GM20000 (cell line): ENCODE measurements at regions not wholly inside any gene's neighbourhood (a gene's known extent, or its start where the extent isn't known, plus 50 kb on each side); places are given as distances from the start of the nearest gene placed in this dataset.
"Not testable (repeated sequence)": the region's sequence is repeated elsewhere in the genome, so short reads cannot be mapped to it uniquely, and the experiment has no call there.

Experiments used
- DNase-seq: peaks from one replicate; pipeline ENCODE4 v3.0.0; 2012; ENCODE audit warnings: low spot score
- CTCF ChIP-seq: IDR thresholded peaks from 2 replicates; pipeline ENCODE4 v1.5.1; 2012; ENCODE audit warnings: mild to moderate bottlenecking, control low read depth; ENCODE audit errors: extremely low read depth, missing control alignments

- DNase-seq = not testable (repeated sequence)
Observed at GRCh38 chr4:154907345-154908045, 126.4 kb downstream of the RBM46 start.

- no peak for TF ChIP-seq CTCF
- no peak for DNase-seq
Observed at GRCh38 chr4:154908168-154908567, 127.1 kb downstream of the RBM46 start.

- no peak for DNase-seq
- TF ChIP-seq CTCF = no peak
Observed at GRCh38 chr4:154911097-154911496, 130.0 kb downstream of the RBM46 start.

- no peak for TF ChIP-seq CTCF
- no peak for DNase-seq
Observed at GRCh38 chr4:154911608-154912098, 130.6 kb downstream of the RBM46 start.

DNA sequence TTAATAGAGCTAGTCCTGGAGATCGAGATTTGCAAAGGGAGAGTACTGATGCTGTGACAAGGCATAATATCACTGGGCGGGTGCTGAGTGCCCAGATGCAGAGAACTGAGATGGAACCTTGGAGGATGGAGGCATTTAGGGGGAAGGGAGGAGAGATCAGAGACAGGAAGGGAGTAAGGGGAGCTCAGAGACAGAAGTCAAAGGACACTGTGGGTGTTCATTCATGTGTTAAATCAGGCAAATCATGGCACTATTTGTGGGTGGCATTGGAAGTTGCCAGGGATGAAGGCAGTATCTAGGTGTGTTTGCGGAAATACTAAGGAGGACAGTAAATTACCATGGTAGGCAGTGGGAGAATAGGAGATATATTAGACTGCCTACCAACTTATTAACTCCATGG lies 135.0 kb downstream of the RBM46 start:
- TF ChIP-seq CTCF = no peak
- no peak for DNase-seq

GRCh38 chr4:154927126-154927680 lies 146.1 kb downstream of the RBM46 start:
- TF ChIP-seq CTCF = no peak
- no peak for DNase-seq

DNA sequence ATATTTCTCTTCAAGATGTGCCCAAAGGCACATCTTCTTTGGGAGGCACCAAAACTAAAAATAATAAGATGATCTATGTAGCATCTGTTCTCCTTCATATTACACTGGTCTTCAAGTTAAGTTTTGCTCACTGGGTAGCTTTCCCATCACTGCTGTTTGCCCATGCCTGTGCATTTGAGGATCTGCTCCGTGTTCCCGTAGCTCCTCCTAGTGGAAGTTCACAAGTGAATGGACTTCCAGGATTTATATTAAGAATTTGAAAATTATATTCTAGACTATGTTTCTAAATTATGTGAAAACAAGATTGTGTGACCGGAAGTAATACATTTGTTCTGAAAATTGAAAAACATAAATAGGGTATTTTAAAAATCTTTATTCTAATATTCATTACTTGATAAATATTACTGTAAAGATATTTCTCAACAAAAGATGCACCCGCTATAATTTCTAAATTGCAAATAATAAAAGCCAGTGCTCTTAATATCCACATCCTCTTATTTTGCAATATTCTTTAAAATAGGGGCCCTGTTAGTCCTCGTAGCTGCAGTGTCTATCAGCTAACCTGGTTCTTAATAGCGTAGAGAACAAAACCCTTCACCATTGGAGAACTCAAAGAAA lies 147.7 kb downstream of the RBM46 start:
- TF ChIP-seq CTCF = no peak
- DNase-seq = no peak
